ENCODE measurements at regions not wholly inside any gene's neighbourhood (a gene's known extent, or its start where the extent isn't known, plus 50 kb on each side); places are given as distances from the start of the nearest gene placed in this dataset.

DNA sequence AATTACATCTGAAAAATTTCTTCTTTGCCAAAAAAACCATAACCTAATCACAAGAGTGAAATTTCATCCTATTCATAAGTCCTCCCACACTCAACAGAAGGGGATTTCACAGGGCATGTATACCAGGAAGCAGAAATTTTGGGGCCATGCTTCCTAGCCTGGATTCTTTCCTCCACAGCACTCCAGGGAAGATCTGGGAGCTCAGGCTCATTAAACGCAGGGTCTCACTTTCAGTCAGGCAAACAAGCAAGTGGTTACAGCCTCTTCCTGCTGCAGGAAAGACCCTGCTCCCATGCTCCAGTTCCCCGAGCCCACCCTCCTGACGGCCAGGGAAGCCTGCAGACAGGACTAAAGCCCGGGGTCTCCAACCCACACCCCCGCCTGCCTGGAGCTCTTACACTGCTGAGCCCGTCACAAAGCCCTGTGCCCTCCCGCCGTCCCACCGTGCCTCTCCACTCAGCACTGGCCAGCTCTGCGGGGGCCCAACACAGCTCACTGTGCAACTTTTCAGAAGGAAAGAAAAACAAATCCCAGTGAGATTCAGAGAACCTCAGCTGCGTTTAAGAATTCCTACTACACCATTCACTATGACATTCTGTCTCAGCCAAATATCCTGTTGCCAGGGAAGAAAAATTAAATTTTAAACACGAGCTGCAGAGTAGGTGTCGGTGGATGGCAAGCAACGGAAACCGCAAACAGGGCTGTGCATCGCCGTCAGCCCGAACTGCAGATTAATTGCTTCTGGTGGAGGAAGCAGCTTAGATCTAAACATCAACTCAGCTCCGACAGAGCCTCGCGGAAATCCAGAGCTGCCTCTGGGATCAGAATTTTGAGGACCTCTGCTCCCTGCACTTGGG is 106.7 kb upstream of the SFSWAP start:
- TF ChIP-seq, protein P1, sequence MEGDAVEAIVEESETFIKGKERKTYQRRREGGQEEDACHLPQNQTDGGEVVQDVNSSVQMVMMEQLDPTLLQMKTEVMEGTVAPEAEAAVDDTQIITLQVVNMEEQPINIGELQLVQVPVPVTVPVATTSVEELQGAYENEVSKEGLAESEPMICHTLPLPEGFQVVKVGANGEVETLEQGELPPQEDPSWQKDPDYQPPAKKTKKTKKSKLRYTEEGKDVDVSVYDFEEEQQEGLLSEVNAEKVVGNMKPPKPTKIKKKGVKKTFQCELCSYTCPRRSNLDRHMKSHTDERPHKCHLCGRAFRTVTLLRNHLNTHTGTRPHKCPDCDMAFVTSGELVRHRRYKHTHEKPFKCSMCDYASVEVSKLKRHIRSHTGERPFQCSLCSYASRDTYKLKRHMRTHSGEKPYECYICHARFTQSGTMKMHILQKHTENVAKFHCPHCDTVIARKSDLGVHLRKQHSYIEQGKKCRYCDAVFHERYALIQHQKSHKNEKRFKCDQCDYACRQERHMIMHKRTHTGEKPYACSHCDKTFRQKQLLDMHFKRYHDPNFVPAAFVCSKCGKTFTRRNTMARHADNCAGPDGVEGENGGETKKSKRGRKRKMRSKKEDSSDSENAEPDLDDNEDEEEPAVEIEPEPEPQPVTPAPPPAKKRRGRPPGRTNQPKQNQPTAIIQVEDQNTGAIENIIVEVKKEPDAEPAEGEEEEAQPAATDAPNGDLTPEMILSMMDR (IDR thresholded peaks at IDR 0.05; ENCODE audit: low read length) = no peak
- TF ChIP-seq EZH2 (IDR thresholded peaks at IDR 0.05; ENCODE audit: borderline replicate concordance, low read length) = no peak
- no peaks in the 10 kb centered on the region for H3K9me2 ChIP-seq (ENCODE audit: low read depth, low read length)
- H3K4me3 ChIP-seq (ENCODE audit: low read depth, low read length, poor library complexity, severe bottlenecking) = no peak overlapping the region
- no peak overlapping the region for H2AFZ ChIP-seq (ENCODE audit: low read length)
- H3K4me1 ChIP-seq (ENCODE audit: insufficient read depth, low read length, severe bottlenecking) = no peaks in the 10 kb centered on the region
- H4K20me1 ChIP-seq (ENCODE audit: insufficient read depth, low read length) = no peaks in the 10 kb centered on the region
- no peaks in the 10 kb centered on the region for H3K79me2 ChIP-seq (ENCODE audit: insufficient read depth, low read length)
- H3K27ac ChIP-seq (ENCODE audit: low read depth, low read length, poor library complexity, severe bottlenecking) = no peak overlapping the region
- no peaks in the 10 kb centered on the region for H3K9me3 ChIP-seq (ENCODE audit: low read length)
- no peaks in the 10 kb centered on the region; the same call in none of the 2 replicates for H3K27me3 ChIP-seq (ENCODE audit: insufficient read depth, low read length)
- H3K36me3 ChIP-seq (ENCODE audit: insufficient read depth, low read length) = no peaks in the 10 kb centered on the region
- H3K4me2 ChIP-seq (ENCODE audit: low read length) = no peak overlapping the region
- H3K9ac ChIP-seq (ENCODE audit: low read length) = no peak overlapping the region
- H3F3A ChIP-seq (ENCODE audit: insufficient read depth, low read length) = no peaks in the 10 kb centered on the region

DNA sequence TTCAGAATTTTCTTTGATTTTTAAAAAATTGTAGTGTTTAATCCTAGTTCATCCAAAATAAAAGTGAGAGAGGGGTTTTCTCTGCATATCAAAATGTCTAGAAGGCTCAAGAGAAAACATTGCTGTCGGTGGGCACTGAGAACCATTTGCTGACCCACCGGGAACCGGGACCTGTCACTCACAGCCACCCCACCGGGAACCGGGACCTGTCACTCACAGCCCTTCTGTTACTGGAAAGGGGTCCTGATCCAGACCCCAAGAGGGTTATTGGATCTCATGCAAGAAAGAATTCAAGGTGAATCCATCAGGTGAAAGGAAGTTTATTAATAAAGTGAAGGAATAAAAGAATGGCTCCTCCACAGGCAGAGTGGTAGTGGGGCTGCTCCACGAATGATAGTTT is 106.0 kb upstream of the SFSWAP start:
- Histone ChIP-seq H3K4me3 (ENCODE audit: low read depth, low read length, poor library complexity, severe bottlenecking) (no peak overlapping the region), H3K27me3 (ENCODE audit: insufficient read depth, low read length) (no peaks in the 10 kb centered on the region; the same call in none of the 2 replicates), H3K27ac (ENCODE audit: low read depth, low read length, poor library complexity, severe bottlenecking) (no peak overlapping the region), H3K9ac (ENCODE audit: low read length) (no peak overlapping the region), H3F3A (ENCODE audit: insufficient read depth, low read length) (no peaks in the 10 kb centered on the region), H3K79me2 (ENCODE audit: insufficient read depth, low read length) (no peaks in the 10 kb centered on the region), H3K36me3 (ENCODE audit: insufficient read depth, low read length) (no peaks in the 10 kb centered on the region), H2AFZ (ENCODE audit: low read length) (no peak overlapping the region), H3K4me1 (ENCODE audit: insufficient read depth, low read length, severe bottlenecking) (no peaks in the 10 kb centered on the region), H3K4me2 (ENCODE audit: low read length) (no peak overlapping the region), H4K20me1 (ENCODE audit: insufficient read depth, low read length) (no peaks in the 10 kb centered on the region), H3K9me2 (ENCODE audit: low read depth, low read length) (no peaks in the 10 kb centered on the region), H3K9me3 (ENCODE audit: low read length) (no peaks in the 10 kb centered on the region)
- TF ChIP-seq, protein P1 (IDR thresholded peaks at IDR 0.05; ENCODE audit: low read length) = no peak
- no peak for TF ChIP-seq EZH2 (IDR thresholded peaks at IDR 0.05; ENCODE audit: borderline replicate concordance, low read length)

DNA sequence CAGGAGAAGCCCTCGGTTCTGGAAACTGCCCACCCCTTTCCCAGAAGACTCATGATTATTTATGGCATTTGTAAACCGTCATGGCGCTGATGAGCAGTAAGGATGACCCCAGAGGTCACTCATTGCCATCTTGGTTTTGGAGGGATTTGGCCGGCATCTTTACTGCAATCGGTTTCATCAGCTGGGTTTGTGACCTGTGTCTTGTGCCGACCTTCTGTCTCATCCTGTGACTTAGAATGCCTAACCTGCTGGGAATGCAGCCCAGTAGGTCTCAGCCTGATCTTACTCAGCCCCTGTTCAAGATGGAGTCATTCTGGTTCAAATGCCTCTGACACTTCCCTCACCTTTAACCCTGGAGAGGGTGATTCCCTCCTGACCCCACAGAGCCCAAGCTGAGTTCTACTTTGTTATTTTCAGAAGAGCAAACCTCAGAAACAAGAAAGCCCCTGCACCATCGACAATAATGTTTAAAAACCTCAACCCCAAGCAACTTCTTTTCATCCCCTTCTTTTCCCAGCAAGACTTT is 105.5 kb upstream of the SFSWAP start:
- Histone ChIP-seq H3K9me3 (ENCODE audit: low read length) (no peaks in the 10 kb centered on the region), H3K36me3 (ENCODE audit: insufficient read depth, low read length) (no peaks in the 10 kb centered on the region), H3K9ac (ENCODE audit: low read length) (no peak overlapping the region), H3K79me2 (ENCODE audit: insufficient read depth, low read length) (no peaks in the 10 kb centered on the region), H3F3A (ENCODE audit: insufficient read depth, low read length) (no peaks in the 10 kb centered on the region), H3K27me3 (ENCODE audit: insufficient read depth, low read length) (no peaks in the 10 kb centered on the region; the same call in none of the 2 replicates), H3K4me3 (ENCODE audit: low read depth, low read length, poor library complexity, severe bottlenecking) (no peak overlapping the region), H2AFZ (ENCODE audit: low read length) (no peak overlapping the region), H3K4me1 (ENCODE audit: insufficient read depth, low read length, severe bottlenecking) (no peaks in the 10 kb centered on the region), H4K20me1 (ENCODE audit: insufficient read depth, low read length) (no peaks in the 10 kb centered on the region), H3K9me2 (ENCODE audit: low read depth, low read length) (no peaks in the 10 kb centered on the region), H3K27ac (ENCODE audit: low read depth, low read length, poor library complexity, severe bottlenecking) (no peak overlapping the region), H3K4me2 (ENCODE audit: low read length) (no peak overlapping the region)
- TF ChIP-seq, protein P1 (IDR thresholded peaks at IDR 0.05; ENCODE audit: low read length) = no peak
- no peak for TF ChIP-seq EZH2 (IDR thresholded peaks at IDR 0.05; ENCODE audit: borderline replicate concordance, low read length)

Data from OCI-LY1 (cell line).